ENCODE measurements at regions not wholly inside any gene's neighbourhood (a gene's known extent, or its start where the extent isn't known, plus 50 kb on each side); places are given as distances from the start of the nearest gene placed in this dataset.

DNA sequence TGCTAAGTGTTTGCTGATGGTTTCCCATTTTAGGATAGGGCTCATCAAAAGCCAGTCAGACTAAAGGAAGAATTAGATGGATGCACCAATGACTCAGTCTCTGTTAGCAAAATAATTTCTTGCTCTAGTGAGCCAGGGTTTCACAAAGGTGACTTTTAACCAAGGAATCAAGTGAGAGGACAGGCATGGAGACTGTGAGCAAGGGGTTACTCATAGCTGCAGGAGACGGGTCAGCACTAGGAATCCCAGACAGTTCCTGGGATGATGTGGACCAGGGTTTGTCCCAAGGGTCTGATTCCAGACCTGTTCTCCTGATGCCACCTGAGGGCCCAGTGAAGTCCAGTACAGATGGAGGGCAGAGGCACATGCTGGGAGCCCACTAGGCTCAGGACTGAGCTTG lies 138.1 kb downstream of the NOC3L start:
- TF ChIP-seq, protein P1, sequence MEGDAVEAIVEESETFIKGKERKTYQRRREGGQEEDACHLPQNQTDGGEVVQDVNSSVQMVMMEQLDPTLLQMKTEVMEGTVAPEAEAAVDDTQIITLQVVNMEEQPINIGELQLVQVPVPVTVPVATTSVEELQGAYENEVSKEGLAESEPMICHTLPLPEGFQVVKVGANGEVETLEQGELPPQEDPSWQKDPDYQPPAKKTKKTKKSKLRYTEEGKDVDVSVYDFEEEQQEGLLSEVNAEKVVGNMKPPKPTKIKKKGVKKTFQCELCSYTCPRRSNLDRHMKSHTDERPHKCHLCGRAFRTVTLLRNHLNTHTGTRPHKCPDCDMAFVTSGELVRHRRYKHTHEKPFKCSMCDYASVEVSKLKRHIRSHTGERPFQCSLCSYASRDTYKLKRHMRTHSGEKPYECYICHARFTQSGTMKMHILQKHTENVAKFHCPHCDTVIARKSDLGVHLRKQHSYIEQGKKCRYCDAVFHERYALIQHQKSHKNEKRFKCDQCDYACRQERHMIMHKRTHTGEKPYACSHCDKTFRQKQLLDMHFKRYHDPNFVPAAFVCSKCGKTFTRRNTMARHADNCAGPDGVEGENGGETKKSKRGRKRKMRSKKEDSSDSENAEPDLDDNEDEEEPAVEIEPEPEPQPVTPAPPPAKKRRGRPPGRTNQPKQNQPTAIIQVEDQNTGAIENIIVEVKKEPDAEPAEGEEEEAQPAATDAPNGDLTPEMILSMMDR (IDR thresholded peaks at IDR 0.05): no peak
- TF ChIP-seq EP300 (IDR thresholded peaks at IDR 0.05; ENCODE audit: borderline replicate concordance in 1 of 2, low read depth in 1 of 2, low read length in 1 of 2) (no peak), NRF1 (IDR thresholded peaks at IDR 0.05; ENCODE audit: low read depth, low read length) (no peak), POLR2AphosphoS5 (IDR thresholded peaks at IDR 0.05; ENCODE audit: low read depth, low read length) (no peak), CHD2 (IDR thresholded peaks at IDR 0.05; ENCODE audit: low read length, partially characterized antibody) (no peak)
